Transverse colon (tissue), 4 donors: ENCODE measurements at regions not wholly inside any gene's neighbourhood (a gene's known extent, or its start where the extent isn't known, plus 50 kb on each side); places are given as distances from the start of the nearest gene placed in this dataset.
"Not testable (repeated sequence)": the region's sequence is repeated elsewhere in the genome, so short reads cannot be mapped to it uniquely, and the experiment has no call there.

Experiments
- CTCF ChIP-seq, 5 experiments: fragments of 200-600 bp in 3 of 5; fragments of 450-650 bp in 2 of 5; sonication (generic) in 3 of 5; IDR thresholded peaks; 1 replicate in 2 of 5; 2 replicates in 3 of 5; pipeline ENCODE4 v1.5.1; 2016 to 2017; ENCODE audit warnings: antibody characterized with exemption in 5 of 5, inconsistent platforms in 3 of 5, mild to moderate bottlenecking in 2 of 5, moderate library complexity in 1 of 5
- POLR2A ChIP-seq: fragments of 450-650 bp; IDR thresholded peaks from one replicate; pipeline ENCODE4 v1.6.1; 2016; ENCODE audit warnings: antibody characterized with exemption, mild to moderate bottlenecking, moderate library complexity
- POLR2AphosphoS5 ChIP-seq, 3 donors: sonication (generic); formaldehyde crosslinking; IDR thresholded peaks; one replicate each; pipeline ENCODE4 v1.6.1; 2016; ENCODE audit warnings: antibody characterized with exemption in 3 of 3

DNA sequence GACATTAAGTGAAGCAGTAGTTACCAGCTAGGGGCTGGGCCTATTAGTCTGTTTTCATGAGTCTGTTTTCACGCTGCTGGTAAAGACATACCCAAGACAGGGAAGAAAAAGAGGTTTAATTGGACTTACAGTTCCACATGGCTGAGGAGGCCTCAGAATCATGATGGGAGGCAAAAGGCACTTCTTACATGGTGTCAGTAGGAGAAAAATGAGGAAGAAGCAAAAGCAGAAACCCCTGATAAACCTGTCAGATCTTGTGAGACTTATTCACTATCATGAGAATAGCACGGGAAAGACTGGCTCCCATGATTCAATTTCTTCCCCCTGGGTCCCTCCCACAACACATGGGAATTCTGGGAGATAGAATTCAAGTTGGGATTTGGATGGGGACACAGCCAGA is 108.0 kb upstream of the LNX1 start:
- not testable (repeated sequence) for TF ChIP-seq CTCF (IDR thresholded peaks at IDR 0.05); POLR2A; POLR2AphosphoS5 (IDR thresholded peaks at IDR 0.05)
